Astrocyte (in vitro differentiated cells and primary cell): ENCODE measurements at regions not wholly inside any gene's neighbourhood (a gene's known extent, or its start where the extent isn't known, plus 50 kb on each side); places are given as distances from the start of the nearest gene placed in this dataset.

Experiments
- DNase-seq: peaks from one replicate; pipeline ENCODE4 v3.0.0-alpha.2; 2010; ENCODE audit warnings: low read depth
- FAIRE-seq: peaks from 2 replicates; lab custom pipeline; 2011; peaks lifted over from hg19 to GRCh38; lab: Jason Lieb, UNC
- H2AFZ ChIP-seq: 2 replicates; pipeline ENCODE4 v1.6.0; 2012; ENCODE audit warnings: low read depth, low read length, inconsistent platforms
- H3K27ac ChIP-seq: 2 replicates; pipeline ENCODE4 v1.5.1; 2011; ENCODE audit warnings: low read depth, low read length, inconsistent platforms
- H3K27me3 ChIP-seq: 2 replicates; pipeline ENCODE4 v1.6.0; 2011; ENCODE audit warnings: low read length, inconsistent platforms; ENCODE audit not compliant: insufficient read depth
- H3K36me3 ChIP-seq: 2 replicates; pipeline ENCODE4 v1.5.1; 2011; ENCODE audit warnings: low read length, inconsistent platforms; ENCODE audit not compliant: insufficient read depth
- H3K4me1 ChIP-seq: 2 replicates; pipeline ENCODE4 v1.5.1; 2011; ENCODE audit warnings: low read length, inconsistent platforms; ENCODE audit not compliant: insufficient read depth
- H3K4me2 ChIP-seq: 2 replicates; pipeline ENCODE4 v1.6.0; 2012; ENCODE audit warnings: low read length, inconsistent platforms
- H3K4me3 ChIP-seq: 2 replicates; pipeline ENCODE4 v1.5.1; 2011; ENCODE audit warnings: low read depth, mild to moderate bottlenecking, low read length, inconsistent platforms; ENCODE audit not compliant: insufficient read depth
- H3K79me2 ChIP-seq: 2 replicates; pipeline ENCODE4 v1.6.0; 2012; ENCODE audit warnings: mild to moderate bottlenecking, low read length, inconsistent platforms; ENCODE audit not compliant: insufficient read depth
- H3K9ac ChIP-seq: 2 replicates; pipeline ENCODE4 v1.6.0; 2012; ENCODE audit warnings: mild to moderate bottlenecking, low read length, inconsistent platforms
- H3K9me3 ChIP-seq: 2 replicates; pipeline ENCODE4 v1.5.1; 2012; ENCODE audit warnings: low read depth, mild to moderate bottlenecking, low read length, inconsistent platforms; ENCODE audit not compliant: insufficient read depth
- H4K20me1 ChIP-seq: 2 replicates; pipeline ENCODE4 v1.6.0; 2012; ENCODE audit warnings: low read length, inconsistent platforms; ENCODE audit not compliant: insufficient read depth
- H3K27ac Mint-ChIP-seq: one replicate; pipeline ENCODE4 v1.8.0; 2021; ENCODE audit warnings: mild to moderate bottlenecking, mixed read lengths; ENCODE audit not compliant: unreplicated experiment
- H3K27me3 Mint-ChIP-seq: one replicate; pipeline ENCODE4 v1.8.0; 2021; ENCODE audit warnings: low read depth, mixed read lengths; ENCODE audit not compliant: unreplicated experiment
- H3K36me3 Mint-ChIP-seq: one replicate; pipeline ENCODE4 v1.8.0; 2021; ENCODE audit warnings: low read depth, mixed read lengths; ENCODE audit not compliant: unreplicated experiment
- H3K4me1 Mint-ChIP-seq: one replicate; pipeline ENCODE4 v1.8.0; 2021; ENCODE audit warnings: low read depth, mixed read lengths; ENCODE audit not compliant: unreplicated experiment
- H3K4me3 Mint-ChIP-seq: one replicate; pipeline ENCODE4 v1.8.0; 2021; ENCODE audit warnings: mild to moderate bottlenecking, moderate library complexity, mixed read lengths; ENCODE audit not compliant: unreplicated experiment
- H3K9me3 Mint-ChIP-seq: one replicate; pipeline ENCODE4 v1.8.0; 2021; ENCODE audit warnings: mild to moderate bottlenecking, mixed read lengths; ENCODE audit not compliant: unreplicated experiment
- EZH2 ChIP-seq: IDR thresholded peaks from 2 replicates; pipeline ENCODE4 v1.6.1; 2012; ENCODE audit warnings: mild to moderate bottlenecking, low read length, inconsistent platforms; ENCODE audit not compliant: insufficient read depth
- TF ChIP-seq, protein P1 (sequence below): IDR thresholded peaks from 2 replicates; pipeline ENCODE4 v1.5.1; 2011; ENCODE audit warnings: low read depth, mild to moderate bottlenecking, inconsistent platforms, low read length, moderate library complexity; ENCODE audit not compliant: insufficient read depth

DNA sequence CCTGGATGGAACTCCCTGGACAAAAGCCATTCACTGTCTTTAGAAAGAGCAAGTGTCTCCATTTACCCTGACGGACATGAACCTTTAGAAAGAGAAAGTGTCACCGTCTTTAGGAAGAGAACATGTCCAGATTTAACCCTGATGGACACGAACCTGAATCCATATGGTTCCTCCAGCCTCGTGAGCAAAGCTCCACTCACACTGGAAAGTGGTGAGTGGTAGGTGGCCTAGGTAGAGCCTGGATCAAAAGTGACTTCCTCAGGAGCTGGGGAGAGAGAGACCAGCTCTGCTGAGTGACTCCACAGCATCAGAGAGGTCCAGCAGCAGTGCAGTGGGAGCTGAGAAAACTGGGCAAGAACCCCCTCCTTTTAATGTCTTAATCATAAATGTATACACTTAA is 59.8 kb upstream of the IRS2 start:
- peaks cover 16% of the 10 kb centered on the region for H3K27me3 Mint-ChIP-seq
- no peaks in the 10 kb centered on the region for H3K27me3 ChIP-seq
- H3K4me1 ChIP-seq = peaks cover 5% of the 10 kb centered on the region
- FAIRE-seq = no peak
- no peaks in the 10 kb centered on the region for H4K20me1 ChIP-seq
- no peaks in the 10 kb centered on the region for H3K79me2 ChIP-seq
- DNase-seq = no peak
- H3K4me1 Mint-ChIP-seq = no peaks in the 10 kb centered on the region
- H3K9me3 Mint-ChIP-seq = peaks cover 4% of the 10 kb centered on the region
- no peaks in the 10 kb centered on the region for H3K36me3 ChIP-seq
- H3K27ac ChIP-seq = no peak overlapping the region
- H3K4me2 ChIP-seq = no peak overlapping the region
- no peak overlapping the region for H3K9ac ChIP-seq
- peaks cover 3% of the 10 kb centered on the region for H3K36me3 Mint-ChIP-seq
- no peak overlapping the region for H3K4me3 Mint-ChIP-seq
- H3K27ac Mint-ChIP-seq = no peak overlapping the region
- TF ChIP-seq, protein P1, sequence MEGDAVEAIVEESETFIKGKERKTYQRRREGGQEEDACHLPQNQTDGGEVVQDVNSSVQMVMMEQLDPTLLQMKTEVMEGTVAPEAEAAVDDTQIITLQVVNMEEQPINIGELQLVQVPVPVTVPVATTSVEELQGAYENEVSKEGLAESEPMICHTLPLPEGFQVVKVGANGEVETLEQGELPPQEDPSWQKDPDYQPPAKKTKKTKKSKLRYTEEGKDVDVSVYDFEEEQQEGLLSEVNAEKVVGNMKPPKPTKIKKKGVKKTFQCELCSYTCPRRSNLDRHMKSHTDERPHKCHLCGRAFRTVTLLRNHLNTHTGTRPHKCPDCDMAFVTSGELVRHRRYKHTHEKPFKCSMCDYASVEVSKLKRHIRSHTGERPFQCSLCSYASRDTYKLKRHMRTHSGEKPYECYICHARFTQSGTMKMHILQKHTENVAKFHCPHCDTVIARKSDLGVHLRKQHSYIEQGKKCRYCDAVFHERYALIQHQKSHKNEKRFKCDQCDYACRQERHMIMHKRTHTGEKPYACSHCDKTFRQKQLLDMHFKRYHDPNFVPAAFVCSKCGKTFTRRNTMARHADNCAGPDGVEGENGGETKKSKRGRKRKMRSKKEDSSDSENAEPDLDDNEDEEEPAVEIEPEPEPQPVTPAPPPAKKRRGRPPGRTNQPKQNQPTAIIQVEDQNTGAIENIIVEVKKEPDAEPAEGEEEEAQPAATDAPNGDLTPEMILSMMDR = no peak
- no peak for TF ChIP-seq EZH2
- H3K9me3 ChIP-seq = no peaks in the 10 kb centered on the region
- H3K4me3 ChIP-seq = no peak overlapping the region
- no peak overlapping the region for H2AFZ ChIP-seq

DNA sequence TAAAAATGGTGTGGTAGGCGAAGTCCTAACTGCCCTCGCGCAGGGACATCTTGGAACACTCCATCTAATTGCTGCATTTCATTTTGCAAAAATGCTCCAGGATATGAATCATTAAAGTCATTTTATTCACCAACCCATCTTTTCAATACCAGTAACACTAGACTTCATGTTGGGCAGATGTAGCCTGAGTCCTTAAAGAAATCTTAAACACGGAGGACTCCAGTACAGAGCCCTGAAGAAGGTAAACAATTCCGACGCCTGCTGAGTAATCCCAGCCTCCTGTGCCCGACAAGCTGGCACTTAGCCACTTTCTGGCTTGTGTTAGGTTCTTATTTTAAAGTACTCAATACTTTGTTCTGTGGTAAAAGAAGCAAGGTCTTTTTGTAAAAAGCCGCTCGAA is 58.0 kb upstream of the IRS2 start:
- Histone ChIP-seq H3K79me2 (no peaks in the 10 kb centered on the region), H4K20me1 (no peaks in the 10 kb centered on the region), H3K4me1 (peaks cover 18% of the 10 kb centered on the region), H3K4me2 (peak overlapping the region; percentile 50), H3K36me3 (no peaks in the 10 kb centered on the region), H2AFZ (no peak overlapping the region), H3K9ac (no peak overlapping the region), H3K9me3 (no peaks in the 10 kb centered on the region), H3K4me3 (no peak overlapping the region), H3K27me3 (no peaks in the 10 kb centered on the region), H3K27ac (no peak overlapping the region)
- no peak for TF ChIP-seq EZH2
- TF ChIP-seq, protein P1 = no peak
- FAIRE-seq = no peak
- Mint-ChIP-seq H3K4me1 (peaks cover 13% of the 10 kb centered on the region), H3K36me3 (peaks cover 3% of the 10 kb centered on the region), H3K9me3 (peaks cover 4% of the 10 kb centered on the region), H3K27me3 (peaks cover 16% of the 10 kb centered on the region), H3K4me3 (no peak overlapping the region), H3K27ac (no peak overlapping the region)
- DNase-seq = peak; percentile 59

DNA sequence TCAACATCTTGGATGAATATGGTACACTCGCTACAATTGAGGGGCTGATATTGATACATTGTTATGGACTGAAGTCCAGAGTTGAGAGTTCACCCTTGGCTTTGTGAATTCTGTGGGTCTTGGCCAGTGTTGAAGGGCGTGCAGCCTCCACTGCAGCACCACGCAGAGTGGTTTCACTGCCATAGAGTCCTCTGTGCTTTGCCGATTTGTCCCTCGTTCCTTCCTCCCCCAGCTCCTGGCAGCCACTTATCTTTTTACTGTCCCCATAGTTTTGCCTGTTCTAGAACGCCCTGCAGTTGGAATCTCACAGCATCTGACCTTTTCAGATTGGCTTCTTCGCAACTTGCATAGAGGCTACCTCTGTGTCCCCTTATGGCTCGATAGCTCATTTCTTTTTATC is 57.3 kb upstream of the IRS2 start:
- H4K20me1 ChIP-seq = no peaks in the 10 kb centered on the region
- no peaks in the 10 kb centered on the region for H3K27me3 ChIP-seq
- H3K79me2 ChIP-seq = no peaks in the 10 kb centered on the region
- H3K36me3 ChIP-seq = no peaks in the 10 kb centered on the region
- peaks cover 13% of the 10 kb centered on the region for H3K4me1 Mint-ChIP-seq
- H3K27me3 Mint-ChIP-seq = peaks cover 16% of the 10 kb centered on the region
- no peaks in the 10 kb centered on the region for H3K9me3 ChIP-seq
- no peak overlapping the region for H3K4me3 ChIP-seq
- H3K27ac Mint-ChIP-seq = no peak overlapping the region
- H3K27ac ChIP-seq = no peak overlapping the region
- peaks cover 3% of the 10 kb centered on the region for H3K36me3 Mint-ChIP-seq
- peaks cover 4% of the 10 kb centered on the region for H3K9me3 Mint-ChIP-seq
- FAIRE-seq (no peak), DNase-seq (no peak)
- no peak overlapping the region for H3K4me2 ChIP-seq
- H3K4me1 ChIP-seq = peaks cover 18% of the 10 kb centered on the region
- no peak for TF ChIP-seq EZH2
- TF ChIP-seq, protein P1 = no peak
- H3K4me3 Mint-ChIP-seq = no peak overlapping the region
- H3K9ac ChIP-seq = no peak overlapping the region
- H2AFZ ChIP-seq = no peak overlapping the region
